ENCODE measurements at regions not wholly inside any gene's neighbourhood (a gene's known extent, or its start where the extent isn't known, plus 50 kb on each side); places are given as distances from the start of the nearest gene placed in this dataset.

DNA sequence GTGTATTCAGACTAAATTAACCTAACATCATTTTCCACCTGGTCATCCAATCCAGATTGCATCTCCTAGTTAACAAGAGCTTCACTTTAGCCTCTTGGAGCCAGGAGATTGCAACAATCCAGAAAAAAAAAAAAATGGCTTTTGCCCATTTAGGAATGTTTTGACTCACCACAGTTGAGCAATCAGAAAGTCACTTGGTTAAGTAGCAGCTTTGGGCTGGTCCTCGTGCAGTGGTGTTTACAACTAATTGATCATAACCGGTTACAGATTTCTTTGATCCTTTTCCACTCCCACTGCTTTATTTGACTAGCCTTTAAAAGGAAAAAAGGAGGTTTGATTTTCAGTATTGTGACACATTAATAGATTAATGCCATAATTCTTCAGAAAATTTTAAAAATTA is 688.8 kb upstream of the CCDC54 start:
- H4K91ac ChIP-seq (ENCODE audit: low read depth, low read length, poor library complexity), result no peak overlapping the region
- H2BK120ac ChIP-seq (ENCODE audit: low read depth, low read length), result no peak overlapping the region
- H3K4me1 ChIP-seq (ENCODE audit: control insufficient read depth in 2 of 2, insufficient read depth in 1 of 2, low read depth in 1 of 2, low read length in 2 of 2), result no peaks in the 10 kb centered on the region
- no peaks in the 10 kb centered on the region for H3K79me1 ChIP-seq (ENCODE audit: low read depth, low read length)
- no peak overlapping the region for H2BK12ac ChIP-seq (ENCODE audit: low read length)
- H2AK5ac ChIP-seq (ENCODE audit: low read depth, low read length), result no peak overlapping the region
- H3K36me3 ChIP-seq (replicated peaks in 1 of 2; ENCODE audit: control insufficient read depth in 2 of 2, insufficient read depth in 2 of 2, low read length in 2 of 2), result no peaks in the 10 kb centered on the region
- H3K9ac ChIP-seq (ENCODE audit: low read depth, low read length, poor library complexity), result no peak overlapping the region
- no peak overlapping the region for H2AFZ ChIP-seq (ENCODE audit: low read length)
- no peak overlapping the region for H3K23ac ChIP-seq (ENCODE audit: low read depth, low read length, poor library complexity)
- no peak overlapping the region for H3K27ac ChIP-seq (replicated peaks; ENCODE audit: low read length)
- no peak overlapping the region for H3K4me3 ChIP-seq (ENCODE audit: low read length in 2 of 2)
- DNase-seq (ENCODE audit: low spot score), result no peak
- WGBS, 2 donors (ENCODE audit: extremely low coverage in 2 of 2, insufficient read length in 2 of 2, insufficient replicate concordance in 1 of 2), result no CpG with 5 or more reads among the region's 2 CpGs
- no peak overlapping the region for H3K4me2 ChIP-seq (ENCODE audit: insufficient read depth, low read length, poor library complexity, severe bottlenecking)
- H2BK5ac ChIP-seq (ENCODE audit: low read length), result no peak overlapping the region
- no peak overlapping the region for H3K4ac ChIP-seq (ENCODE audit: low read length)
- H3K14ac ChIP-seq (ENCODE audit: low read length), result no peak overlapping the region
- H4K8ac ChIP-seq (ENCODE audit: low read depth, low read length), result no peak overlapping the region
- H2BK15ac ChIP-seq (ENCODE audit: low read length), result no peak overlapping the region
- no peak overlapping the region for H3K18ac ChIP-seq (ENCODE audit: low read length)
- no peaks in the 10 kb centered on the region for H3K9me3 ChIP-seq (replicated peaks in 1 of 2; ENCODE audit: control insufficient read depth in 2 of 2, insufficient read depth in 1 of 2, low read depth in 1 of 2, low read length in 2 of 2)
- no peaks in the 10 kb centered on the region for H3K27me3 ChIP-seq (ENCODE audit: control insufficient read depth in 3 of 3, insufficient read depth in 3 of 3, low read depth in 1 of 3, low read length in 3 of 3)

- Histone ChIP-seq H3K23ac (ENCODE audit: low read depth, low read length, poor library complexity) (no peak overlapping the region), H2BK15ac (ENCODE audit: low read length) (no peak overlapping the region), H2BK5ac (ENCODE audit: low read length) (no peak overlapping the region), H2BK12ac (ENCODE audit: low read length) (no peak overlapping the region), H2AK5ac (ENCODE audit: low read depth, low read length) (no peak overlapping the region), H3K79me1 (ENCODE audit: low read depth, low read length) (no peaks in the 10 kb centered on the region), H3K14ac (ENCODE audit: low read length) (no peak overlapping the region), H3K4me3 (ENCODE audit: low read length in 2 of 2) (no peak overlapping the region), H4K8ac (ENCODE audit: low read depth, low read length) (no peak overlapping the region), H3K4me2 (ENCODE audit: insufficient read depth, low read length, poor library complexity, severe bottlenecking) (no peak overlapping the region), H3K27ac (replicated peaks; ENCODE audit: low read length) (no peak overlapping the region), H3K27me3 (ENCODE audit: control insufficient read depth in 3 of 3, insufficient read depth in 3 of 3, low read depth in 1 of 3, low read length in 3 of 3) (no peaks in the 10 kb centered on the region), H2AFZ (ENCODE audit: low read length) (peak overlapping the region; percentile 49), H4K91ac (ENCODE audit: low read depth, low read length, poor library complexity) (no peak overlapping the region), H3K4me1 (ENCODE audit: control insufficient read depth in 2 of 2, insufficient read depth in 1 of 2, low read depth in 1 of 2, low read length in 2 of 2) (no peaks in the 10 kb centered on the region), H3K9ac (ENCODE audit: low read depth, low read length, poor library complexity) (no peak overlapping the region), H2BK120ac (ENCODE audit: low read depth, low read length) (no peak overlapping the region), H3K36me3 (replicated peaks in 1 of 2; ENCODE audit: control insufficient read depth in 2 of 2, insufficient read depth in 2 of 2, low read length in 2 of 2) (no peaks in the 10 kb centered on the region), H3K18ac (ENCODE audit: low read length) (no peak overlapping the region), H3K4ac (ENCODE audit: low read length) (no peak overlapping the region), H3K9me3 (replicated peaks in 1 of 2; ENCODE audit: control insufficient read depth in 2 of 2, insufficient read depth in 1 of 2, low read depth in 1 of 2, low read length in 2 of 2) (no peaks in the 10 kb centered on the region)
- WGBS, 2 donors (ENCODE audit: extremely low coverage in 2 of 2, insufficient read length in 2 of 2, insufficient replicate concordance in 1 of 2), result no CpG with 5 or more reads among the region's 4 CpGs
- no peak for DNase-seq (ENCODE audit: low spot score)
Measured at GRCh38 chr3:106691476-106691875, 685.8 kb upstream of the CCDC54 start.

DNA sequence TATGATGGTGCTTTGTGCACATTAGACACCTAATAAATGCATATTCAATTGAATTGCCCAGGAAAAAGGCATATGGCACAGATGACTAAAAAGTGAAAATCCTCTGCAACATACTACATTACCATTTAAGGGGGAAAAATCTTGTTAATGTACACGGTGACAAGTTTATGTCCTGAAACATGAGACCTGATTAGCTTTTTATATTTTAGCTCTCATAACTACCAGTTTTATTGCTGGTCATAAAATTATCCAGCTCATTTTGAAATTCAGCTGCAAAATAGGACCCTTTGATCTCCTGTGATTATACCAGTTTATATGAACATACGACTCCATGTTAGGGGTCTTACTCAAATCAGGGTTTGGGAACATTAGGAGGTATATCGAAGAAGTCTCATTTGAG is 684.6 kb upstream of the CCDC54 start:
- no peak overlapping the region for H2BK12ac ChIP-seq (ENCODE audit: low read length)
- no peak overlapping the region for H2AK5ac ChIP-seq (ENCODE audit: low read depth, low read length)
- H3K4ac ChIP-seq (ENCODE audit: low read length), result no peak overlapping the region
- H3K36me3 ChIP-seq (replicated peaks in 1 of 2; ENCODE audit: control insufficient read depth in 2 of 2, insufficient read depth in 2 of 2, low read length in 2 of 2), result no peaks in the 10 kb centered on the region
- no peaks in the 10 kb centered on the region for H3K9me3 ChIP-seq (replicated peaks in 1 of 2; ENCODE audit: control insufficient read depth in 2 of 2, insufficient read depth in 1 of 2, low read depth in 1 of 2, low read length in 2 of 2)
- no peak overlapping the region for H2AFZ ChIP-seq (ENCODE audit: low read length)
- no peak overlapping the region for H3K9ac ChIP-seq (ENCODE audit: low read depth, low read length, poor library complexity)
- no peaks in the 10 kb centered on the region for H3K4me1 ChIP-seq (ENCODE audit: control insufficient read depth in 2 of 2, insufficient read depth in 1 of 2, low read depth in 1 of 2, low read length in 2 of 2)
- H2BK120ac ChIP-seq (ENCODE audit: low read depth, low read length), result no peak overlapping the region
- no peak overlapping the region for H3K23ac ChIP-seq (ENCODE audit: low read depth, low read length, poor library complexity)
- DNase-seq (ENCODE audit: low spot score), result no peak
- H3K18ac ChIP-seq (ENCODE audit: low read length), result no peak overlapping the region
- WGBS, 2 donors (ENCODE audit: extremely low coverage in 2 of 2, insufficient read length in 2 of 2, insufficient replicate concordance in 1 of 2), result no CpG with 5 or more reads among the region's 3 CpGs
- H2BK15ac ChIP-seq (ENCODE audit: low read length), result no peak overlapping the region
- H3K27me3 ChIP-seq (ENCODE audit: control insufficient read depth in 3 of 3, insufficient read depth in 3 of 3, low read depth in 1 of 3, low read length in 3 of 3), result no peaks in the 10 kb centered on the region
- no peak overlapping the region for H3K4me2 ChIP-seq (ENCODE audit: insufficient read depth, low read length, poor library complexity, severe bottlenecking)
- no peak overlapping the region for H4K91ac ChIP-seq (ENCODE audit: low read depth, low read length, poor library complexity)
- H3K27ac ChIP-seq (replicated peaks; ENCODE audit: low read length), result no peak overlapping the region
- H3K4me3 ChIP-seq (ENCODE audit: low read length in 2 of 2), result no peak overlapping the region
- no peak overlapping the region for H2BK5ac ChIP-seq (ENCODE audit: low read length)
- no peak overlapping the region for H4K8ac ChIP-seq (ENCODE audit: low read depth, low read length)
- H3K14ac ChIP-seq (ENCODE audit: low read length), result no peak overlapping the region
- H3K79me1 ChIP-seq (ENCODE audit: low read depth, low read length), result no peaks in the 10 kb centered on the region

- peak; percentile 8 for DNase-seq (ENCODE audit: low spot score)
- H2AFZ ChIP-seq (ENCODE audit: low read length), result no peak overlapping the region
- no peak overlapping the region for H2BK15ac ChIP-seq (ENCODE audit: low read length)
- H3K23ac ChIP-seq (ENCODE audit: low read depth, low read length, poor library complexity), result no peak overlapping the region
- no peak overlapping the region for H3K4ac ChIP-seq (ENCODE audit: low read length)
- H3K4me1 ChIP-seq (ENCODE audit: control insufficient read depth in 2 of 2, insufficient read depth in 1 of 2, low read depth in 1 of 2, low read length in 2 of 2), result peaks cover 3 to 4% of the 10 kb centered on the region in 2 donors
- no peaks in the 10 kb centered on the region for H3K9me3 ChIP-seq (replicated peaks in 1 of 2; ENCODE audit: control insufficient read depth in 2 of 2, insufficient read depth in 1 of 2, low read depth in 1 of 2, low read length in 2 of 2)
- no peak overlapping the region for H2BK5ac ChIP-seq (ENCODE audit: low read length)
- no peak overlapping the region for H3K14ac ChIP-seq (ENCODE audit: low read length)
- no peak overlapping the region for H2BK12ac ChIP-seq (ENCODE audit: low read length)
- H3K27ac ChIP-seq (replicated peaks; ENCODE audit: low read length), result peak overlapping the region; percentile 1
- no peaks in the 10 kb centered on the region for H3K79me1 ChIP-seq (ENCODE audit: low read depth, low read length)
- H3K9ac ChIP-seq (ENCODE audit: low read depth, low read length, poor library complexity), result no peak overlapping the region
- no CpG with 5 or more reads among the region's 5 CpGs for WGBS, 2 donors (ENCODE audit: extremely low coverage in 2 of 2, insufficient read length in 2 of 2, insufficient replicate concordance in 1 of 2)
- H4K8ac ChIP-seq (ENCODE audit: low read depth, low read length), result no peak overlapping the region
- H3K27me3 ChIP-seq (ENCODE audit: control insufficient read depth in 3 of 3, insufficient read depth in 3 of 3, low read depth in 1 of 3, low read length in 3 of 3), result no peaks in the 10 kb centered on the region
- H4K91ac ChIP-seq (ENCODE audit: low read depth, low read length, poor library complexity), result no peak overlapping the region
- no peak overlapping the region for H3K4me3 ChIP-seq (ENCODE audit: low read length in 2 of 2)
- H3K4me2 ChIP-seq (ENCODE audit: insufficient read depth, low read length, poor library complexity, severe bottlenecking), result no peak overlapping the region
- H2BK120ac ChIP-seq (ENCODE audit: low read depth, low read length), result no peak overlapping the region
- H3K18ac ChIP-seq (ENCODE audit: low read length), result no peak overlapping the region
- no peak overlapping the region for H2AK5ac ChIP-seq (ENCODE audit: low read depth, low read length)
- no peaks in the 10 kb centered on the region for H3K36me3 ChIP-seq (replicated peaks in 1 of 2; ENCODE audit: control insufficient read depth in 2 of 2, insufficient read depth in 2 of 2, low read length in 2 of 2)
Measured at GRCh38 chr3:106699122-106699521, 678.1 kb upstream of the CCDC54 start.

Measured in neuronal stem cell (in vitro differentiated cells).